HPDE6-E6E7 (cell line): ENCODE measurements at regions not wholly inside any gene's neighbourhood (a gene's known extent, or its start where the extent isn't known, plus 50 kb on each side); places are given as distances from the start of the nearest gene placed in this dataset.

Experiments
- DNase-seq: peaks from one replicate; pipeline ENCODE4 v3.0.0; 2011; ENCODE audit warnings: missing footprints; ENCODE audit errors: extremely low spot score

DNA sequence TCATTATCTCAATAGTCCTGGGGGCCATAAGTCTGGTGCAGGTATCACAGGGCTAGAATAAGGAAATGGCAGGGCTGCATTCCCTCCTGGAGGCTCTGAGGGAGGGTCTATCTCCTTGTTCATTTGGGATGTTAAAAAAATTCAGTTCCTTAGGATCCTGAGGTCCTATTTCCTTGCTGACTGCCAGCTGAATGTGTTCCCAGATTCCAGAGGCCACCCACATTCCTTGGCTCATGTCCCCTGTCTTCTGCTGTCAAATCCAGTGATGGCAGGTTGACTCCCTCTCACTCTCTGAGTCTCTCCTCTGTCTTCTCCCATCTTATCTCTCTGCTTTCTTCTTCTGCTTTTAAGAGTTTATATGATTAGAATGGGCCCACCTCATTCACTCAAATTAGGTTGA is 400.6 kb downstream of the PTPRU start:
- no peak for DNase-seq

DNA sequence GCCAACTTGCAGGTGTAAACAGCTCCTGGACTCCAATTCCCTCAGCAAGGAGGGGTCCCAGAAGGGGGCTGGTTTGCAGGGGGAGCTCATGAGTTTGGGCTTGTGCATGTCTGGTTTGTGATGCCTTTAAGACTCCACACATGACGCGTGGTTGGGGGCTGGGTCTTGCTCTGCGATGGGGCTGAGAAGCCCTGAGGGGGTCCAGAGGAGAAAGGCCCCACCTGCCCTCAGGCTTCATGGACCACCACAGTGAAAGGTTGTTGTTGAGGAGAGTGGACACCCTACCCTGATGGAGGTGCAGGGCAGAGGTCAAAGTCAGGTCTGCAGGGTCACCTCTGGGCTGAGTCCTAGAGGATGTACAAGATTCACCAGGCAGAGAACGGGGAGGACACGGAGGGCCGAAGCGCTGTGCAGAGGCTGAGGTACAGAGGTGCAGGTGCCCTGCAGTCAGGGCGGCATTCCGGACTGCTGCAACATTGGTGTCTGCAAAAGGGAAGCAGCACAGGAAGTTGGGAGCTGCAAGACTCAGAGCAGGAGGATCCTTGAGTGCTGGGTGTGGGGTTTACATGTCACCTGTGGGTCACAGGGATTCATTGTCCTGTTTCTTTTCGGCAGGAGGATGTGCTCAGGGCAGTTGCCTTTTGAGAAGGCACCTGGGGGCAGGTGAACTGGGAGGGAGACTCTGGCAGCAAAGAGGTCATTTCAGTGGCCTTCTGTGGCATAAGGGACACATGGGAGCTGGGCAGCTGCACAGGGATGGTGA is 399.4 kb downstream of the PTPRU start:
- no peak for DNase-seq

DNA sequence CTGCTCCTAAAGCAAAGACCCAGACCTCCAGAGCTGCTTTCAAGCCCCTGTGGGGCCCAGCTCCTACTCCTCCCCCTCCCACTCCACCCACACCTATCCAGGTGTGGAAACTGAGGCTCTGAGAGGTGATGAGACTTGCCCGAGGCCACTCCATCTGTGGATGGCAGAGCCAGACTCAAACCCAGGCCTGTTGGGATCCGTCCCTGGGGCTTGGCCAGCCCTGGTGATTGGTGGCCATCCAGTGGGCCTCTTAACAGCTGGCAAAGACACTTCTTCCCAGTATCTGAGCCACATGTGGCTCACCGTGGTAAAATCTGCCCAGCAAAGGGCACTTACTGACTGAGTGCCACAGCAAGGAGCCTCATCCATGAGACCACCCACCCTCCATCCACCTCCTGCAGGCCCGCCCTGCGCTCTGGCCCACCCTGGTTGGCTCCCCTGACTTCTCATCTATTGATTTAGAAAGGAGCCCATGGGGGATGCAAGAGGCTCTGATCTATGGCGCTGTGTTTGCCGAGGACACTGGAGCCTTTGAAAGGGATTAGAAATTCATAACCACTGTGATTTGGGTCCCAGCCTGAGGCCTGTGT is 398.5 kb downstream of the PTPRU start:
- no peak for DNase-seq

DNA sequence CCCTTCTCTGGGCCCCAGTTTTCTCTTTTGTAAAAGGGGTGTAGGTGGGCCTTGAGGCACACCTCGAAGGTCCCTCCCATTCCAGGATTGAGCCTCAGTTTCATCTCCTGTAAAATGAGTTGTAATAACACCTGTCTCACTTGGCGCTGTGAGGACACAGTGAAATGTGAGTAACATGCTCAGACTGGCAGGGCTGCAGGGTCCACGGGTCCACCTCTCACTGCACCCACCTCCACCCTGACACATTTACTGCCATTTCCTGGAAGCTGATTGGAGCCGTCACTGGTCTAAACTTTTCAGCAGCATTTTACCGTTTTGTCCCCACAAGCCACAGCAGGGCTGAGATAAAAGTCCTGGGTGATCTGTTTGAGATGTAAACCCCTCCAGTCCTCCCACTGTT is 398.0 kb downstream of the PTPRU start:
- DNase-seq = no peak

DNA sequence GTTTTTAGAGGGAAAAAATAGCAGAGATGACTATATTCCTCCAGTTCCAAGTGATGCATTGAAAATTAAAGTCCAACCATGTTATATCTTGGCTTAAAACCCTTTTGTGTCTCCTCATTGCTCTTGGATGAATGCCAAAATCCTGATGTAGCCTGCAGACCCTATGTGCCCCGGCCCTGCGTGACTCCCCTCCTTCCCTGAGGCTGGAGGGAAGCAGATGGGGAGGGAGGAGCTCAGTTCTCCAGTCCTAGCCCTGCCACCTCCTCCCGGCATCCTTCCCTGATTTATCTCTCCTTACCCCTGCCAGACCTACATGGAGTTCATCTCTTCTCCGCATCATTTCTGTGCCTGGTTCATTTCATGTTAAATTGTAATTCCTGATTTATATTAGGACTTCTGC is 397.4 kb downstream of the PTPRU start:
- DNase-seq = no peak

DNA sequence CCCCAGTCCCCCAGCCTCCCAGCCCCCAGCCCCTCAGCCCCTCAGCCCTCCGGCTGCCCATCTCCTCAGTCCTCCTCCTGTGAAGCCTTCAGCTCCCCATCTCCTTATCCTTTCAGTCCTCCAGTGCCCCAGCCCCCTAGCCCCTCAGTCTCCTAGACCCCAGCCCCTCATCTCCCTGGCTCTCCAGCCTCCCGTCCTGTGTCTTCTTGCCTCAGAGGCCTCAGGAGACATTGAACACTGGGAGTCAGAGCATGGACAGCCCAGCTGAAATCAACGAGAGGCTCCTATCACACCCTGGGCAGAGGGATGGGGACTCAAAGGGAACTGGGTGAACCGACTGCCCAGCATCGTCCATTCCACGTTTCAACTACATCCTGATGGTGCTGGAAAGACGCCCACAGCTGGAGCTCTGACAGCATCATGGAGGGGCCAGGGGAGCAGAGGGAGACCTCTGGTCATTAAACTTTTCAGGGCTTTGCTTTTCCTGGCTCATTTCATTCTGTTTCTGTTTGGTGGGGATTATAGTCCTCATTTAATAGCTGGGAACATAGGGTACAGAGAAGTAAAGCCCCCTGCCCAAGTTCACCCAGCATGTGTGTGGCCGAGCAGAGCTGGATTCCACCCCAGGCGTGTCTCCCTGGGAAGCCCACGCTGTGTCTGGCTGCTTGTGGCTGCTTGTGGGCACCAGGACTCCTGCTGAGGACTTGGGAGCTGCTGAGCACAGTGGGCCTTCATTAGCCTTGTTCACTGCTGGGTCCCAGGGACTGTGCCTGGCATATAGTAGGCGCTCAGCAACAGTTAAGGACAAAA is 396.7 kb downstream of the PTPRU start:
- DNase-seq = no peak

DNA sequence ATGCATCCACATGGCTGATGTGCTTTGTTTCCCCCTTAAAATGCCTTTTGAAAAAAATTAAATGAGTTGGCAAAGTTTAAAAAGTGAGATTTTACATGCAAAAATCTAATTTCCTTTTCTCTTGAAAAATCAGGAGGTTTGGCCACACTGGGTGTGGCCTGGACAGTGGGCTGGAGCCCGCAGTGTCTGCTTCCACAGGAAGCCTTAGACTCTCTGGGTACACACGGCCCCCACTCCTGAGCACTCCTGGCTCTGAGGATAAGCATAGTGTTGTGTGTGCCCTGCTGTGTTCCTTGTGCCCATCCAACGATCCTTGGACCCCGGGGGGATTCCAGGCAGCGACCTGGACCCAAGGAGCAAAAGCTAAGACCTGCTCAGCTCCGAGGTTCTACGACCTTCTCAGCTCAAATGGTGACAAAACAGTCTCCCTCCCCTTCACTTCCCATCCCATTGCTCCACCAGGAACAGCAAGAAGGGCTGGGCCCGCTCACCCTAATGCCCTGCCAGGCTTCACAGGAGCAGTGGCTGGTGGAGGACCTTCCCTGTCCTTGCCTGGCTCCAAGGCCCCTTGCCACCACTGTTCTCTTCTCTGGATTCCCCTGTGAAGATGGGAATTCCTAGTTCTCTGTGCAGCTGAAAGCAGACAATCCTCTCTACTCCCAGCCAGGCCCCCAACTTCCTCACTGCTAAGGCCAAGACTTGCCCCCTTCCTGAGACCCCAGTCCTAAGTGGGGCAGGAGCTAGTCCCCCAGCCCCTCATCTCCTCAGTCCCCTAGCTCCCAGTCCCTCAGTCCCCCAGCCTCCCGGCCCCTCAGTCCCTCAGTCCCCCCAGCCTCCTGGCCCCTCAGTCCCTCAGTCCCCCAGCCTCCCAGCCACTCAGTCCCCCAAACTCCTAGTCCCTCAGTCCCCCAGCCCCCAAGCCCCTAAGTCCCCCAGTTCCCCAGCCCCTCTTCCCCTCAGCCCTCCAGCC is 395.8 kb downstream of the PTPRU start:
- DNase-seq = no peak

DNA sequence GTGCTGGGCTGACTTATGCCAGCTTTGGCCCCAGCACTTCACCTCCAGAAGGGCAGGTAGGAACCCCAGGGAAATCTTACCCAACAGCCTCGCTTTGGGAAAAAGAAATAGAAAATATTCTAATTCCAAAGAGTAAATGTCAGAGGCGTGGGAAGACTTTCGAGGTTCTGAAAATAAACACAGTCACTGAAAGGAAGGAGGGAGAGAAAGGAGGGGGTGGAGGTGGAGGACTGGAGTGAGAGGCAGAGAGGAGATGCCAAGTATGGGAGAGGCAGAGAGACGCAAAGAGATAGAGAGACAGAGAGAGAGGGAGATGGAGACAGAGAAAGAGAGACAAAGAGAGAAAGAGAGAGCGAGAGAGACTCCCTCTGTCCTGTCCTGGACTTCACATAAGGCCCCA is 395.0 kb downstream of the PTPRU start:
- no peak for DNase-seq

DNA sequence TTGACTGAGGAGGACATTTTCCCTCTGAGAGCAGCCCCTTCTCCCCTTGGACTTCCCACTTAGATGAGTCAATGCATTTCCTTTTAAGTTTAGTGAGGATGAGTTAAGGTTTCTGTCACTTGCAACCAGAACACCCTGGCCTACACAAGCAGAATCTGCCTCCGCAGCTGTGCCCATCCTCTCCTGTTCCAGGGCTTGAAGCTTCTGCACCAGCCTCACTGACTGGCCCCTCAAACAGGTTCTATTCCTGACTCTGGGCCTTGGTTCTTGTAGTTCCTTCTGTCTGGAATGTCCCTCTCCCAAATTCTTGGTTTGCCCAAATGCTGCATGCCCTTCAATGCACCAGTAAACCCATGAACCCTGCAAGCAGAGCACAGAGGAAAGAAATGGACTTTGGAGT is 394.4 kb downstream of the PTPRU start:
- DNase-seq = no peak

DNA sequence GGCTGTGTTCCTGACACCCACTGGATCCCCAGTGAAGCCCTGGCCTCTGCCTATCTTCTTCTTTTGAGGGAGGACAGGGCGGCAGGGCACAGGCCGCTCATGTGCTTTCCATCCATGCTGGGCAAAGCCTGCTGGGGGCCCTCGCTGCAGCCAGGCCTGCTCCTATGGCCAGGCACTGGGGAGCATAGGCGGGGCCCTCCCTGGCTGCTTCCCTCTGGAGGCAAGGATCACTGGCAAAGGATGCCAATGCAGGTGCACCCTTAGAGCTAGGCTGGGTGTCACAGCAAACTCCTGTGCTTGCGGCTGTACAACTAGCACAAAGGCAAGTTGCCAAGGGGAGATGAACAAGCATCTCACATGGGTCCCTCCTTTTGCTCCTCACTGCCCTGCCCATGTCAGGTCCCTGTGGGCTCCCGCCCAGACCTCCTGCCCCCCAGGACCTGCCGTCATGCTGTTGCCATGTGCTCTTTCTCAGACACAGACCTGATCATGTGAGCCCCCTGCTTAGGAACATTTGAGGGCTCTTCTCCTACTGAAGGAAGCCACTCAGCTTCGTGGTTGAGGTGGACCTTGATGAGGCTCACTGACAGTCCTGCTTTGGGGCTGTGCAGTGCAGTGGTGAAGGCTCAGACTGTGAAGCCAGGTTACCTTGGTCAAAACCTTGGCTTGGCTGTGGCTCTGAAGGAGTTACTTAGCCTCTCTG is 393.6 kb downstream of the PTPRU start:
- DNase-seq = no peak

DNA sequence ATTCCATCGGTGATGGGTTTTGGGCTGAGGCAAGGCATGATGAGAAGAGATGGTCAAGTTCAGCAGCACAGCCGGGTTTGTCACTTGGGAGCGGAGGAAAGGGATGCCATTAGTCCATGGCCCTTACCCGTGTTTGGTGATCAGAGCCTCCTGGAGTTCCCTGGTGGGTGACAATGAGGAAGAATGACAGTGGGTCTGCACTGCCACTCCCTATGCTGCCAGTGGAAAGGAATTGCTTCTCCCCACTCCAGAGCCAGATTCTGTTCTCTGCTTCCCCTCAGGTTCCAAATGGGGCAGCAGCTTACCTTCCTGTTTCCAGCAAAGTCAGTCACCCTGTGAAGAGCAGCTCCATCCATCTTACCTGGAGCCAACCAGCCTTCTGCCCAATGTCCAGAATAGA is 393.1 kb downstream of the PTPRU start:
- no peak for DNase-seq

DNA sequence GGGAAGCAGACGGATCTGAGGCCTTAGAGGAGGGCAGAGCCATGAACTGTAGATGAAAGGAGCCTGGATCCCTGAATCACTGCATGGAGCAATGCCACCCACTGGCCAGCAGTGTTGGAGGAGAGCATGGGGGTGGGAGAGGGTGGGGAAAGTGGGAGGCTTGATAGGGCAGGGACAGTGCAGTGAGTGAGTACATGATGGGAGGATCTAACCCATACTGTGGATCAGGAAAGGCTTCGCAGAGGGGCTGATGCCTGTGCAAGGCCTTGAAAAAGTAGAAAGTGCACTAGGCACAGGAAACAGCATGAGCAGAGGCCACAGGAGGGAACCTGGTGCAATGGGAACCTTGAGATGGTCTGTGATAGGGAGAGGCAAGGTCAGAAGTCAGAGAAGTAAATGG is 391.9 kb downstream of the PTPRU start:
- no peak for DNase-seq

DNA sequence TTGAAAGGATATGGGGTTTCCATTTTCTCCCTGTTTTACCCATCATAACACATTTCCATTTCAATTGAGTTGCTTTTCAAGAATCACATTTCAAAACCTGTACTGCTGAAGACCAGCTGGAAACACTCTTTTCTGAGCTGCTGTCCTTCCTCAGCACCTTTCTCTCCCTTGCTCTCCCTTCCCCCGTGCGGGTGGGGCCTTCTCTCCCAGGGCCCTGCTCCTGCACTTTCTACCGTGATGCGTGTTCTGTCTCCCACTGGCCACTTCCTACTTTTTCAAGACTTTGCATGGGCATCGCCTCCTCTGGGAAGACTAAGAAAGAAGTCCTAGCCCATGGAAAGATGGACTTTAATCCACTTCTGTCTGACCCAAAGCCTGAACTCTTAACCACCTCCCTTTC is 390.4 kb downstream of the PTPRU start:
- no peak for DNase-seq

DNA sequence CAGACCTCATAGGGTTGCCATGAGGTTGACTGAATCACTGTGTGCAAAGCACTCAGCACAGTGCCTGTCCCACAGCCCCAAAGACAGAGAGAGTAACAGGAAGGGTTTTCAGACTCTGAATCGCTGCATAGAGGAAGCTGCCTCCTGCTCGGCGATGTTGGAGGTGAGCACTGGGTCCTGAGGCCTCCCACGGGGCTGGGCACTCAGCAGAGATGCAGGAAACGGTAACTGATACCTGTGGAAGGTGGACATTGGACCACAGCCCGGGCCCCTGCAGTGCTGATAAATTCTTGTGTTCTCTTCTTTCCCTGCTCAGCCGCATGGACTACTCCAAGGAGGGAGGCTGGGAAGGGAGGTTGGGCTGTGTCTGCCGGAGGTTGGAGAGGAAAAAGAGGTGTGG is 389.7 kb downstream of the PTPRU start:
- no peak for DNase-seq

DNA sequence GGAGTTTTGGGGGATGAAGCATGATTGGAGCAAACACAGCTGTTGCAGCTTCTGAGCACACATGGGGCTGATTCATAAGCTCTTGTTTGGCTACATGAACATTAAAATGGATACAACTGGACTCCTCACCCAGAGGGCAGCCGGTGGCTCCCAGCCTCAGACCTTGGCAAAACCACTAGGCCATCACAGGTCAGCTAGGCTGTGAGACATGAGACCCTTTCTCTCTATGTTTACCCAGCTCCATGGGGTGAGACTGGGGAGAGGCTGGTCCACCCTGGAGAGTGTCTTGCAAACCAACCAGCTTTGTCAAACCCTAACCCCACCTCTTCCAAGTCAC is 388.7 kb downstream of the PTPRU start:
- no peak for DNase-seq

DNA sequence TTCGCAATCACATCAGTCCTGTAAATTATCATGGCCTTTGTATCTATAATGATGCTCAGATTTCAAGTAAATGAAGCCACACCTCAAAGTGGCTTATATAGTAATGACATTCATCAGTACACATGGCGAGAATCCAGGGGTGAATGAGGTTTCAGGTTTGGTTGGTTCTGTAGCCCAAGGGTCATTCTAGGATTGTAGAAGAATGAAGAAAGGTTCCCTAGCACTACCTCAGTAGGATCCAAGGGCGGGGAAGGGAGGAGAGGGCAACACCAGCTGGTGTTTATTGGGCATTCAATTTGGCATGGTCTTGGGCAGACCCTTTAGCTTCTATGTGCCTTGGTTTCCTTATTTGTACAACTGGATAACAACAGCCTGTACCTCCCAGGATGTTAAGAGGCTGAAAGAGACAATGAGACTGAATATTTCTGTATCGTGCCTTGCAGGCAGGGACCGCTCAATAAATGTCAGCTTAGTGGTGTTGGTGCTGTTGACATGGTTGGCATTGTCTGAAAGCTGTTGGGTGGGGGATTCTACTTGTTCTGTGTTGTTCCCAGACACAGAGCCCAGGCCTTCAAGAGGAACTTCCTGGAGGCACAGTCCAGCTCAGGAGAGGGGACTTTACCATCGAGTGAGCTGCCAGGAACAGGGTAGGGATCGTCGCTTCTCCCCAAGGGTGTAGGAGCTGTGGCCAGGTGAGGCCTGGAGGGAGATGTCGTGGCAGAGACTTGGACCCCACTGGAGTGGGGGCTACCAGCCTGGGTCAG is 388.2 kb downstream of the PTPRU start:
- DNase-seq = no peak

DNA sequence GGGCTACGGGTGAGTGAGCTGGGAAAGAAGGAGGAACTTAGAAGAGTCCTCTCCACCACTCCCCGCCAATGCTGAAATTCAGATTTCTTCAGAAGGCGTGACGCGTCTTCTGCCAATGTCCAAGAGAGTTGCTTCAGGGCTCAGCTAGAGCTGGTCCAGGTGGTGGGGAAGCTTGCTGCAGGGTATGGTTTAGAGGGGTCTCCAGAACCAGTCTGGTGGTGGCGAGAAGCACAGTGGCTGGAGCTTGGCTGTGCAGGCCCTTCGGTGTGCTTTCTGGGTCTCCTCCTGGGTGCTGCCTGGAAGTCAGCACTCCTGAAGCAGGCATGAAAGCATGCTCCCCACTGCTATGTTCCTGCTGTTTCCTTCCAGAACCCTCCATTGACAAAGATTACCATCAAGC is 387.2 kb downstream of the PTPRU start:
- DNase-seq = no peak

DNA sequence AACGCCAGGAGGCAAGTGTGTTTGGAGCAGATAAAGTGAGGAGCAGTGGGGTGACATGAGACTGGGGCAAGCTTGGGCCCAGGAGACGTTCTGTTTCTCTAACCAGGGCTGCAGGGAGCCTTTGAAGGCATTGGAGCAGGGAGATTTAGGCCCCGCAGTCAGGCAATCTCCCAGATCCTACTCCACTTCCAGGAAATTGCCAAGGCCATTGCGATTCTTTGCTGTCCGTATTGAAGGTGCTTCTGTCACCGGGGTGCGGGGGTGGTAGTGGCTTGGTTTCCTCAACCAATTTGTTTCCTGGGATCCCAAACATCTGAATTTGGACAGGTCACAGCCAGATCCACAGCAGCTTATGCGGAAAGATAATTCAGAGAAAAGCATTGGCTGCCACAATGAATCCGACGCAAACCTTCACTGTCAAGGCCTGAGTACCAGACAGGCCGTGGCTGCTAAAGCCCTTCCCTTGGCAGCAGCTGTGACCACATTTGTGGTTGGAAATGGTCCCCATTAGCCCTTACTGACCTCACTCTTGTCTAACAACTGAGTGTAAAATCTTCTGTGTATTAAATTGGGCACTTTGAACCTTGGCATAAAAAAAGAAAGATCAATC is 385.6 kb downstream of the PTPRU start:
- DNase-seq = no peak

DNA sequence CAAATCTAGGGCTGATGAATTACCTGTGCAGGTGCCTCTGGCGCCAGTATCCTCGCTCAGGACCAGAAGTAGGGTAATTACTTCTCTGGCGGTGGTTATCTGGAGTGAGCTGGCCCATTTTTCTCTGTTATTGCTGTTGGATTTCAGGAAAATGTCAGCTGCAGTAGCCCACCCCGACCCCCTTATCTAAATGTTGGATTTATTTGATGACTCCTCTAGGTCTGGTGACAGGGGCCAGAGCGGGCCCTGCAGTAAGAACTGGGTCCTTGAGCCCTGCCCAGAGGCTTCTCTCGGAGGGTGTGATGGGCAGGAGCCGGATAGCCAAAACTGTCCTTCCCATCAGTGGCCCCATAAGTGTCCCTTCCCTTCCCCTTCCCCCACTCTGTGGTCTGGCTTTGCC is 384.3 kb downstream of the PTPRU start:
- no peak for DNase-seq

DNA sequence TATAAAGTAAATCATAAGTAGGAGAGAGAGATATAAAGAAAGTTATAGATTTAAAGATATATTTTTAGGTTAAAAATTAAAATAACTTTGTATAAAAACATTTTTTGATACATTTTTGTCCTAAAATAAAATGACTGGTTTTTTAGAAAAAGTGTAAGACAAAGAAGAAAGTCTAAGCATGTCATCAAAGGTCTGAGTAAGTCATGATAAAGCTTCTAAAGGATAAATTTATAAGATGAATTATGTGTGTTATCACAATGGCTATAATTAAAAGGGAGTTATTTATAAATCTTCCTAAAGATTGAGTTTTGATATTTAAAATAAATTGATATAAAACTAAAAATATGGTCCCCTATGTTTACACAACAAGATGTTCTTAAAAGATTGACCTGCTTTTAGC is 370.9 kb downstream of the PTPRU start:
- no peak for DNase-seq
